Chondrocyte (in vitro differentiated cells): ENCODE measurements at regions not wholly inside any gene's neighbourhood (a gene's known extent, or its start where the extent isn't known, plus 50 kb on each side); places are given as distances from the start of the nearest gene placed in this dataset.

ENCODE experiments used
- DNase-seq: peaks from one replicate; pipeline ENCODE4 v3.0.0; 2021; ENCODE audit warnings: mixed read lengths, low spot score
- H3K27ac Mint-ChIP-seq: one replicate; pipeline ENCODE4 v1.8.0; 2021; ENCODE audit warnings: mild to moderate bottlenecking, moderate library complexity, mixed read lengths; ENCODE audit not compliant: unreplicated experiment
- H3K27me3 Mint-ChIP-seq: 2 replicates; pipeline ENCODE4 v1.8.0; 2021; ENCODE audit warnings: low read depth, mixed read lengths
- H3K36me3 Mint-ChIP-seq: 2 replicates; pipeline ENCODE4 v1.8.0; 2021; ENCODE audit warnings: low read depth, mixed read lengths
- H3K4me1 Mint-ChIP-seq: 2 replicates; pipeline ENCODE4 v1.8.0; 2021; ENCODE audit warnings: low read depth, mild to moderate bottlenecking, mixed read lengths
- H3K4me3 Mint-ChIP-seq: one replicate; pipeline ENCODE4 v1.8.0; 2021; ENCODE audit warnings: mild to moderate bottlenecking, moderate library complexity, mixed read lengths; ENCODE audit not compliant: unreplicated experiment
- H3K9me3 Mint-ChIP-seq: 2 replicates; pipeline ENCODE4 v1.8.0; 2021; ENCODE audit warnings: low read depth, mixed read lengths
- TF ChIP-seq, protein P1 (sequence below): fragments of 200-600 bp; sonication (generic); IDR thresholded peaks from 2 replicates; pipeline ENCODE4 v1.5.0; 2021; ENCODE audit warnings: antibody characterized with exemption, mild to moderate bottlenecking, moderate library complexity

DNA sequence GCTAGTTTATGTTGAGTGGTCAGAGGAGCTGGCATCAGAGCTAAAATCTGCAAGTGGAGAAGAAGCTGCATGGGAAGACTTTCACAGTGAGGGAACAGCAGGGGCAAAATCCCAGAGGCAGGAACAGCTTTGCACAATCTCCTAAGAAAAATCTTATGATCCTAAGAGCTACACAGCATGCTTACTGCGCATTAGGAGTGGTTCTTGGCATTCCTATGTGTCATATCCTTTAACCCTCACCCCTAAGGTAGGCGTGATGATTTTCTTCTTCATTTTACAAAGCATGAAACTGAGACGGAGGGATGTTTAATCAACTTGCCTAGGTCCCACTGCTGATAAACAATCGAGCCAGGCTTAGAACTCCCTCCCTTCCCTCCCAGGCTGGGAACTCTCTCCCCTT is 313.6 kb upstream of the SULF2 start:
- peaks cover 10% of the 10 kb centered on the region for H3K4me1 Mint-ChIP-seq
- no peaks in the 10 kb centered on the region for H3K36me3 Mint-ChIP-seq
- TF ChIP-seq, protein P1, sequence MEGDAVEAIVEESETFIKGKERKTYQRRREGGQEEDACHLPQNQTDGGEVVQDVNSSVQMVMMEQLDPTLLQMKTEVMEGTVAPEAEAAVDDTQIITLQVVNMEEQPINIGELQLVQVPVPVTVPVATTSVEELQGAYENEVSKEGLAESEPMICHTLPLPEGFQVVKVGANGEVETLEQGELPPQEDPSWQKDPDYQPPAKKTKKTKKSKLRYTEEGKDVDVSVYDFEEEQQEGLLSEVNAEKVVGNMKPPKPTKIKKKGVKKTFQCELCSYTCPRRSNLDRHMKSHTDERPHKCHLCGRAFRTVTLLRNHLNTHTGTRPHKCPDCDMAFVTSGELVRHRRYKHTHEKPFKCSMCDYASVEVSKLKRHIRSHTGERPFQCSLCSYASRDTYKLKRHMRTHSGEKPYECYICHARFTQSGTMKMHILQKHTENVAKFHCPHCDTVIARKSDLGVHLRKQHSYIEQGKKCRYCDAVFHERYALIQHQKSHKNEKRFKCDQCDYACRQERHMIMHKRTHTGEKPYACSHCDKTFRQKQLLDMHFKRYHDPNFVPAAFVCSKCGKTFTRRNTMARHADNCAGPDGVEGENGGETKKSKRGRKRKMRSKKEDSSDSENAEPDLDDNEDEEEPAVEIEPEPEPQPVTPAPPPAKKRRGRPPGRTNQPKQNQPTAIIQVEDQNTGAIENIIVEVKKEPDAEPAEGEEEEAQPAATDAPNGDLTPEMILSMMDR: no peak
- no peak for DNase-seq
- H3K4me3 Mint-ChIP-seq: no peak overlapping the region
- H3K27me3 Mint-ChIP-seq: peaks cover 18% of the 10 kb centered on the region
- no peak overlapping the region for H3K27ac Mint-ChIP-seq
- H3K9me3 Mint-ChIP-seq: no peaks in the 10 kb centered on the region

DNA sequence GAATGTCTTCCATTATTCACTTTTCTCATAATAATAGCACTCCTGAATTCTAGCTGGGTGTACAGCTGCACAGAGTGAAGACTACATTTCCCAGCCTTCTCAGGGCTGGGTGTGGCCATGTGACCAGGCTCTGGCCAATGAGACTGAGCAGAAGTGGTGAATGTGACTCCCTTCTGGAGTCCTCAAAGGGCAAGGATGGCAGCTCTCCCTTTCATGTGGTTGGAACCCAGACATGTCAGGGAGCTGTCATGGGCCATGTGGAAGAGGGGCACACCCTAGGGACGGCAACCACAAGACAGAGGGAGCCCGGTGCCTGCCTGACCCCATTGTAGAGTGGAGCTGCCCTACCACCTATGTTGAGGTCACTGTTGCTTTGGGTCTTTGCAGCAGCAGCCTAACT is 312.8 kb upstream of the SULF2 start:
- H3K9me3 Mint-ChIP-seq: no peaks in the 10 kb centered on the region

DNA sequence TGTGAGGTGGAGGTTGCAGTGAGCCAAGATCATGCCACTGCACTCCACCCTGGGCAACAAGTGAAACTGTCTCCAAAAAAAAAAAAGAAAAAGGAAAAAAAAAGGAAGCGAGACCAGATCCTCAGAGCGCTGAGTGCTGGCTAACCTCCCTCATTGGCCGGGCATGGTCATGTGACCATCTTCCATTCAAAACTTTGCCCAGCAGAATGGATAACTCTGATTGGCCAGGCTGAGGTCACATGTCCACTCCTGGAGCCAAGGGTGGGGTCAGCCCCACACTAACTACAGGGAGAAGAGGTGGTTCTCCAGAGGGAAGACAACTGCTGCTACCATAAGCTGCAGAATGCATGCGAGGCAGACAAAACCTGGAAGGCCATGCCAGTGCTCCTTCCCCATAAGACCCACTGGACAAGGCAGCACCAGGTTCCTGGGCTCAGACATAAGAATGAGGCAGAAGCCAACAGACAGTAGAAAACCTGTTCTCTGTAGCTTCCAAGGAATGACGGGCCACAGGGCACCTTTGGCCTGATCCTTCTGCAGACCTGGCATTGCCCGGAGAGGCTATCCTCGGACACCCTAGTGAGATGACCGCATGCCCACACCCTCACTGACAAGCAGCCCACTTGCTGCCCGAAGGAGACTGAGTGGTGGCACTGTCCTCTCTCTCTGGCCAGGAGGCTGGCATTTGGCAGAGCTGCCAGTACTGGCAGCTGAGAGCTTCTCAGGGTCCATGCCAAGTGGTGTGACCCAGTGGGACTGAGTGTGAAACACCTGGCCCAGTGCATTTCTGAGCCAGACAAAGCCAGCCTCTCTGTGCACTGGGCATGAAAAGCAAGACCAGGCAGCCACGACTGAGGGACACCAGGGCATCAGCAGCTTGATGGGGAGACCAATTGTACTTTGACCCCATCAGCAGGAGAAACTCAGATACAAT is 311.9 kb upstream of the SULF2 start:
- no peak overlapping the region for H3K27ac Mint-ChIP-seq
- no peaks in the 10 kb centered on the region for H3K36me3 Mint-ChIP-seq
- DNase-seq: no peak
- H3K27me3 Mint-ChIP-seq: peaks cover 16% of the 10 kb centered on the region
- peaks cover 16% of the 10 kb centered on the region for H3K4me1 Mint-ChIP-seq
- TF ChIP-seq, protein P1: no peak
- no peaks in the 10 kb centered on the region for H3K9me3 Mint-ChIP-seq
- no peak overlapping the region for H3K4me3 Mint-ChIP-seq

More for the DNA sequence above, 312.8 kb upstream of the SULF2 start:
- H3K27ac Mint-ChIP-seq: no peak overlapping the region
- DNase-seq: no peak
- TF ChIP-seq, protein P1: no peak
- H3K4me3 Mint-ChIP-seq: no peak overlapping the region
- H3K36me3 Mint-ChIP-seq: no peaks in the 10 kb centered on the region
- peaks cover 16% of the 10 kb centered on the region for H3K27me3 Mint-ChIP-seq
- peaks cover 8% of the 10 kb centered on the region for H3K4me1 Mint-ChIP-seq

DNA sequence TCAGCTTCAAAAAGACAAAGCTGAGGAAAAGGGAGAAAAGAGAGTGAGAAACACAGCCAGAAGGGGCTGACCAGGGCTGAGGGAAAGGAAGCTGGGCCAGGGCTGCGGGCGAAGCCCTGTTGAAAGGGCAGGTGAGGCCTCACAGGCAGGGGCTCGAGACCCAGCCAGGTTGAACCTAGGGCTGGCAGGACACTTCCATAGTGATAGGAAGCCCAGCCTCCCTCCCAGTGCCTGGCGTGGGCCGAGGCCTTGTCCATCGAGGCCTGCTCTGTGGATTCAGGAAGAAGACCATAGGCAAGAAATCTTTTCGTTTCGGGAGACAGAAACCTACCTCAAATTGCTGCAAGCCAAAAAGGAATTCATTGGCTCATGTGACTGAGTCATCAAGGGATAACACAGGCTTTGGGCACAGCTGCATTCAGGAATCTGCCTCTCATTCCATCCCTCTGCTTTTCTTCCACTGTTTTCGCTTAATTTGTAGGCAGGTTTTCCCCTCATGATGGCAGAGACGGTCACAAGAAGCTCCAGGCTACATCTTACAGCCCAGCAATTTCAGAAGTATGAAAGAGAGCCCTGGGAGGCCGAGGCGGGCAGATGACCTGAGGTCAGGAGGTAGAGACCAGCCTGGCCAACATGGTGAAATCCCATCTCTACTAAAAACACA is 311.1 kb upstream of the SULF2 start:
- H3K27ac Mint-ChIP-seq: no peak overlapping the region

DNA sequence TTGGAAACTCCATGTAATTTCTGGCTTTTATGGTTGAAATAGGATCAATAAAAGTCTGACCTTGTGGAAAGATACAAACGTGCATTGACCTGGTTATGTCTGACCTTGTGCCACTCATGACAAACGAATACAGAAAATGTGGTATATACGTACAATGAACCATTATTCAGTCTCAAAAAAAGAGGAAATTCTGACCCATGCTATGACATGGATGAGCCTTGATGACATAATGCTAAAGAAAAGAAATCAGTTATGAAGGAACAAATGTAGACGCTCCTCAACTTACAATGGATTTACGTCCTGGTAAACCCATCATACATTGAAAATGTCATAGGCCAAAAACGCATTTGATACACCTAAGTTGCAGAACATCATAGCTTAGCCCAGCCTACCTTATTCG is 309.7 kb upstream of the SULF2 start:
- no peaks in the 10 kb centered on the region for H3K36me3 Mint-ChIP-seq
- H3K9me3 Mint-ChIP-seq: no peaks in the 10 kb centered on the region
- no peak for DNase-seq
- H3K4me1 Mint-ChIP-seq: peaks cover 19% of the 10 kb centered on the region
- TF ChIP-seq, protein P1: no peak
- H3K27me3 Mint-ChIP-seq: peaks cover 7% of the 10 kb centered on the region
- no peak overlapping the region for H3K27ac Mint-ChIP-seq
- H3K4me3 Mint-ChIP-seq: no peak overlapping the region

More for the DNA sequence above, 311.1 kb upstream of the SULF2 start:
- no peaks in the 10 kb centered on the region for H3K36me3 Mint-ChIP-seq
- DNase-seq: no peak
- TF ChIP-seq, protein P1: no peak
- H3K9me3 Mint-ChIP-seq: no peaks in the 10 kb centered on the region
- peaks cover 19% of the 10 kb centered on the region for H3K4me1 Mint-ChIP-seq
- H3K4me3 Mint-ChIP-seq: no peak overlapping the region
- H3K27me3 Mint-ChIP-seq: peaks cover 15% of the 10 kb centered on the region
